ENCODE measurements at regions not wholly inside any gene's neighbourhood (a gene's known extent, or its start where the extent isn't known, plus 50 kb on each side); places are given as distances from the start of the nearest gene placed in this dataset.

DNA sequence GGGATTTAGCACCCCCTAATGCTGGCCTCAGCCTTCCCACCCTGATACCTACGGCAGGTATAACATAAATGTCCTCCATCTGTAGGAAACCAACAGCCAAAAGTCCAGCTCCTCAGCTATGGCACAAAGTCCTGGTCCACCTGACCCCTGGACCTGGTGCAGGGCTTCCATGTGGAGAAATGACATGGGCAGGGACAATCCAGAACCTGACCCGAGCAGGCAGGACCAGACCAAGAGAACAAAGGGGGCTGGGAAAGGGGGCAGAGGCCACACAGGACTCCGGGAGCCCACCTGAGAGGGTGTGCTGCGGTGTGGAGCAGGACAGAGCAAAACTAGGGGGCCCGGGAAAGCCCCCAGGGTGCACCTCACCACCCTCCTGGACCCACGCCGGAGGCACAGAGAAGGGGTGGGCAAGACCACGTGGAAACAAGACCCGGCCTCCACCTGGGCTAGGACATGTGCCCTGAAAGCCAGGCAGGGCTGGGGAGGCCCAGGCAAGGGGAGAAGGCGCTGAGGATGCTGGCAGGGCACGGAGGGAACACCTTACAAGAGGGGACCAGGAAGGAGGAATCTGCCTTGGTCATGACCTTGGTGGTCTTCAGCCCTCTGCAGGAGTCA lies 368.9 kb downstream of the SHANK2 start:
- H3K4me1 ChIP-seq (replicated peaks in 1 of 2; ENCODE audit: control insufficient read depth in 2 of 2, insufficient read depth in 2 of 2, low read length in 2 of 2): no peaks in the 10 kb centered on the region
- FAIRE-seq: no peak
- in situ Hi-C loops (cut with MboI) (no loop called here), intact Hi-C loops (cut with micrococcal nuclease) (no loop called here)
- BruUV-seq (replicated peaks): no TSS peak
- no peak overlapping the region for H3K27ac ChIP-seq (ENCODE audit: extremely low read depth, low read depth, low read length)
- POLR2A ChIA-PET: interaction anchor here (0.6 kb wide), 1 partner anchor 14 kb away, joined by 5 read pairs; no protein-coding TSS in a partner anchor
- H4K20me1 ChIP-seq (replicated peaks; ENCODE audit: control insufficient read depth, insufficient read depth, low read length): peaks cover 3% of the 10 kb centered on the region; the same call in 1 of the 2 replicates
- H3K9ac ChIP-seq (ENCODE audit: insufficient read depth in 1 of 2, low read depth in 2 of 2, low read length in 2 of 2): no peak overlapping the region
- H2AFZ ChIP-seq (ENCODE audit: low read depth, low read length): no peak overlapping the region
- no peak for DNase-seq (ENCODE audit: extremely low read depth in 1 of 4, low spot score in 3 of 4)
- no peaks in the 10 kb centered on the region for H3K36me3 ChIP-seq (ENCODE audit: control insufficient read depth, insufficient read depth, low read length)
- CTCF ChIA-PET (ENCODE audit: low intra/inter-chr PET ratio): no interaction called here
- TF ChIP-seq GTF2A2 (tag; IDR thresholded peaks at IDR 0.05) (no peak), TOE1 (IDR thresholded peaks at IDR 0.05; ENCODE audit: borderline replicate concordance) (no peak), TOE1 (CRISPR knock-in tag; IDR thresholded peaks at IDR 0.05; ENCODE audit: borderline replicate concordance, low read depth) (no peak), SIRT6 (IDR thresholded peaks at IDR 0.05; ENCODE audit: low read depth, low read length) (no peak), BRD4 (IDR thresholded peaks at IDR 0.05) (no peak)
- TF ChIP-seq, protein P1, sequence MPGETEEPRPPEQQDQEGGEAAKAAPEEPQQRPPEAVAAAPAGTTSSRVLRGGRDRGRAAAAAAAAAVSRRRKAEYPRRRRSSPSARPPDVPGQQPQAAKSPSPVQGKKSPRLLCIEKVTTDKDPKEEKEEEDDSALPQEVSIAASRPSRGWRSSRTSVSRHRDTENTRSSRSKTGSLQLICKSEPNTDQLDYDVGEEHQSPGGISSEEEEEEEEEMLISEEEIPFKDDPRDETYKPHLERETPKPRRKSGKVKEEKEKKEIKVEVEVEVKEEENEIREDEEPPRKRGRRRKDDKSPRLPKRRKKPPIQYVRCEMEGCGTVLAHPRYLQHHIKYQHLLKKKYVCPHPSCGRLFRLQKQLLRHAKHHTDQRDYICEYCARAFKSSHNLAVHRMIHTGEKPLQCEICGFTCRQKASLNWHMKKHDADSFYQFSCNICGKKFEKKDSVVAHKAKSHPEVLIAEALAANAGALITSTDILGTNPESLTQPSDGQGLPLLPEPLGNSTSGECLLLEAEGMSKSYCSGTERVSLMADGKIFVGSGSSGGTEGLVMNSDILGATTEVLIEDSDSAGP (CRISPR knock-in tag; IDR thresholded peaks at IDR 0.05): no peak
- no peaks in the 10 kb centered on the region for H3K9me3 ChIP-seq (replicated peaks; ENCODE audit: control insufficient read depth, insufficient read depth, low read depth, low read length)
- ATAC-seq: no peak
- H3K79me2 ChIP-seq (ENCODE audit: control insufficient read depth, insufficient read depth, low read length): no peaks in the 10 kb centered on the region
- WGBS (ENCODE audit: insufficient coverage, low coverage, missing lambda C conversion rate): 0% methylated on average over 10 of the region's 11 CpGs
- H3K9me1 ChIP-seq (ENCODE audit: control insufficient read depth, insufficient read depth, low read length): no peaks in the 10 kb centered on the region
- no peak overlapping the region for H3K4me3 ChIP-seq
- peaks cover 16 to 55% of the 10 kb centered on the region in 2 experiments; a peak in 4 of 5 replicates for H3K27me3 ChIP-seq (ENCODE audit: control insufficient read depth in 2 of 2, insufficient read depth in 2 of 2, low read length in 2 of 2)
- no peak overlapping the region for H3K4me2 ChIP-seq (ENCODE audit: insufficient read depth, low read length)

All from K562 (cell line).